AG09319 (cell line): ENCODE measurements at regions not wholly inside any gene's neighbourhood (a gene's known extent, or its start where the extent isn't known, plus 50 kb on each side); places are given as distances from the start of the nearest gene placed in this dataset.
"Not testable (repeated sequence)": the region's sequence is repeated elsewhere in the genome, so short reads cannot be mapped to it uniquely, and the experiment has no call there.

Experiments
- DNase-seq: peaks from one replicate; pipeline ENCODE4 v3.0.0-alpha.2; 2010; ENCODE audit warnings: low read depth; ENCODE audit errors: extremely low read depth
- TF ChIP-seq, protein P1 (sequence below): IDR thresholded peaks from 2 replicates; pipeline ENCODE4 v1.5.1; 2011; ENCODE audit warnings: low read depth, mild to moderate bottlenecking, inconsistent platforms, low read length, moderate library complexity

DNA sequence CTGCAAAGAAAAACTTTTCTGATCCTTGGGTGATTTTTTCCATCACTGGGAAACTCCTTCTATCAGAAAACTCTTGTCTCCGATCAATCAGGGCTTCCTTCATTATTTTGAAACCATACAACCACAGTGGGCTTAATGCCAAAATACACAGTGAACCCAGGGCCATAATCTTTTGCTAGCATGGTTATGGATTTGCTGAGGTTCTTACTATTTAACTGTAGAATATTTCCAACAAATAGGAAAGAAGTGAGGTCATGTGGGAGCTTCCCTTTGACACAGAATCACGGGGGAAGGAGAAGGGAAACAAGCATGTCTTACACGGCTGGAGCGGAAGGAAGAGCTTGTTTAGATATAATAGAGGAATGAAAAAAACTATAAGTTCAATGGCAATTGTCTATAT lies 1241.7 kb downstream of the REEP3 start:
- DNase-seq, result no peak

DNA sequence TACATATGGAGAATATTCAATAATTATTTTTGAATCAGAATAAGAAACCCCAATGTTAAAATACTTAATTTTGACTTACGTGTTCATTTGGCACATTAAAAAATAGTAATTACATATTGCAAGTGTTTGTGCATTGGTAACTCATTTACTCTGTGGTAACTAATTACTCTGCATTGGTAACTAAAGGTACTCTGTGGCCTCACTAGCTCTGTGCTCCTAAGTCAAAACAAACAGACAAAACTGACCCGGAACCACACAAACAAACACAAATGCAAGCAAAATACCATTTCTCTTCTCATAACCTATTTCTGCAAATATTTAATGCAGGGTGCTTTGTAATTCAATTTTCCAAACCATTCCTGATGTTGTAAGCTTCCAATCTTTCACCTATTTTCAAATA lies 1244.3 kb downstream of the REEP3 start:
- TF ChIP-seq, protein P1, sequence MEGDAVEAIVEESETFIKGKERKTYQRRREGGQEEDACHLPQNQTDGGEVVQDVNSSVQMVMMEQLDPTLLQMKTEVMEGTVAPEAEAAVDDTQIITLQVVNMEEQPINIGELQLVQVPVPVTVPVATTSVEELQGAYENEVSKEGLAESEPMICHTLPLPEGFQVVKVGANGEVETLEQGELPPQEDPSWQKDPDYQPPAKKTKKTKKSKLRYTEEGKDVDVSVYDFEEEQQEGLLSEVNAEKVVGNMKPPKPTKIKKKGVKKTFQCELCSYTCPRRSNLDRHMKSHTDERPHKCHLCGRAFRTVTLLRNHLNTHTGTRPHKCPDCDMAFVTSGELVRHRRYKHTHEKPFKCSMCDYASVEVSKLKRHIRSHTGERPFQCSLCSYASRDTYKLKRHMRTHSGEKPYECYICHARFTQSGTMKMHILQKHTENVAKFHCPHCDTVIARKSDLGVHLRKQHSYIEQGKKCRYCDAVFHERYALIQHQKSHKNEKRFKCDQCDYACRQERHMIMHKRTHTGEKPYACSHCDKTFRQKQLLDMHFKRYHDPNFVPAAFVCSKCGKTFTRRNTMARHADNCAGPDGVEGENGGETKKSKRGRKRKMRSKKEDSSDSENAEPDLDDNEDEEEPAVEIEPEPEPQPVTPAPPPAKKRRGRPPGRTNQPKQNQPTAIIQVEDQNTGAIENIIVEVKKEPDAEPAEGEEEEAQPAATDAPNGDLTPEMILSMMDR, result no peak
- DNase-seq, result no peak

More for the DNA sequence above, 1241.7 kb downstream of the REEP3 start:
- TF ChIP-seq, protein P1, result no peak

DNA sequence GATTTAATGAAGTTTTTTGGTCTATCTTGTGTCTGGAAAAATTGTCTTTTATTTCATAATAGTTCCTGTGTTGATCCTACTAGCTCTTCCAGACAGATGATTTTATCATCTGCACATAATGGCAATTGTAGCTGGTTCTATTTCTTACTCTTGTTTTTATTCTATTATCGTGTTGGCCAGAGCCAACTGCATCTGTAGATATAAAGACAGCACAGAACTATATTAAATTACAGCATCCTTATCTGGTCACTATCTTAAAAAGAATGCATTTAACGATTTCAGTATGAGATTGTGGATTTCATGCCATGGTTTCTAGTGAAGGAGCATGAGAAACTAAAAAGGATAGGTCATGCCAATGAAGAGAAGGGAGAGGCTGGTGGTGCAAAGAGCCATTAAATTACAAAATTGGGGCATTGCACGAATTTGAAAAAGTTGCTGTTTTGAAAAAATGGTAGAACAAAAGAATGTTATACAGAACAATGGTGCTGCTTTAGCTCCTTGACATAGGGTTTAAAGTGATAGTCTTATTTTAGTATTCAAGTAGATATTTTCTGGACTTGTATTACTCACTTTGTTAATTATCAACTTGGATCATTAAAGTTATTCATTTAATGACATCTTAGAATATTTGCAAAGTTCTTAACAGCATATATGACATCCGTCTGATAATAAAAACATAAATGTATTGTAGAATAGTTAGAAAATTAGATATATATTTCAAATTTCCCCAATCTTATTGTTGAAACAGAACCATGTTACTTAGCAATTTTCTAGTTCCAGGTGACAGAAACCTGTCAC lies 1250.3 kb downstream of the REEP3 start:
- TF ChIP-seq, protein P1, result no peak
- no peak for DNase-seq

DNA sequence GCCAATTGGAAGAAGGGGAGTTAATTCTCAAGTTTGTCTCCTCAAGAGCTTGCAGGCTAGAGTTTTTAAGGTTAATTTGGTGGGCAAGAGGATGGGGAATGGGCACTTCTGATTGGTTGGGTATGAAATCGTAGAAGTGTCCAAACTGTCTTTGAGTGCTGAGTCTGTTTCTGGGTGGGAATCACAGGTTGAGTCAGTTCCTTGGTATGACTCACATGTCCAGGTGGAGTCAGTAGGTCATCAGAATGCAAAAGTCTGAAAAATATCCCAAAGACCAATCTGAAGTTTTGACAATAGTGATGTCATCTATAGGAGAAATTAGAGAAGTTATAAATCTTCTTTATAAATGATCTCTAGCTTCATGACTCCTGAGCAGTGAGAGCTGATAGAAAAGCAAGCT lies 1252.2 kb downstream of the REEP3 start:
- DNase-seq, result no peak
- TF ChIP-seq, protein P1, result no peak

DNA sequence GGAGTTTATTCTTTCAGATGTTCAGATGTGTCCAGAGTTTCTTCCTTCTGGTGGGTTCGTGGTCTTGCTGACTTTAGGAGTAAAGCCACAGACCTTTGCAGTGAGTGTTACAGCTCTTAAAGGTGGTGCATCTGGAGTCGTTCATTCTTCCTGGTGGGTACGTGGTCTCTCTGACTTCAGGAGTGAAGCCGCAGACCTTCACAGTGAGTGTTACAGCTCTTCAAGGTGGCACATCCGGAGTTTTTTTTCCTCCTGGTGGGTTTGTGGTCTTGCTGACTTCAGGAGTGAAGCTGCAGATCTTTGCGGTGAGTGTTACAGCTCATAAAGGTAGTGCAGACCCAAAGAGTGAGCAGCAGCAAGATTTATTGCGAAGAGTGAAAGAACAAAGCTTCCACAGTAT lies 1263.2 kb downstream of the REEP3 start:
- not testable (repeated sequence) for DNase-seq

DNA sequence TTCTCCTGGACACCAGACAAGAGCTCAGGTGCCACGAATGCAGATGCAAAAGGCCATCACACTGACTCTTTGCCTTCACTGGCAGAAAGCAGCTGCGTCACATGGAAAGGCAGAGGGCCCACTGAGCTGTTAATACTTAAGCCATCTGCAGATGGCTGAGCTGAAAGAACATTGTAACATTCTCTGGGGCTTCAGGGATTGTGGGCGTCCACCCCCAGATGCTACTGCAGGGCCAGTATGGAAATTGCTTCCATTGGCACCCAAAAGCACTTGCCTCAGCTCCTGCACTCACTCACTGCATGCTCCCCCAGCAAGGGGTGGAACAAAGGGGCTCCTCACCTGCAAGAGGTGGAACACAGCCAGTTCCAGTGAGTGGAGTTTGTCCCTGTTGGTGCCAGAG lies 1264.6 kb downstream of the REEP3 start:
- no peak for DNase-seq

DNA sequence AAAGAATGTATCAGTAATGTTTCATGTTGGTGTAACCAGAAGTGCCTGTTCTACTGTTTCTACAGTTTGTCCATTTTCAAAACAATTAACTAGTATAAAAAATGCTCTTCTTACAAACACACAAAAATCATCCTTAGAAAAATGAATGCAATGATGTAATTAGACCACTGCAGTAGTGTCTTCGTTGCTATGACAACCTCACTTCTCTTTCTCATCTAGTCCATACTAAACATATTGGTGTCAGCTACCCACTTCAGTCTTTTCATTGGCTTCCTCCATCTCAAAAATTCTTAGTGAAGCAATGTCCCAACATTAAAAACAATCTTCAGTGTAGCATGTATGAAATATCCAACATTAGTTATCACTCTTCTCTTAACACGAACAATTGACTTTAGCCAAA lies 1265.8 kb downstream of the REEP3 start:
- DNase-seq, result no peak
- TF ChIP-seq, protein P1, result no peak

More for the DNA sequence above, 1264.6 kb downstream of the REEP3 start:
- TF ChIP-seq, protein P1, result no peak

DNA sequence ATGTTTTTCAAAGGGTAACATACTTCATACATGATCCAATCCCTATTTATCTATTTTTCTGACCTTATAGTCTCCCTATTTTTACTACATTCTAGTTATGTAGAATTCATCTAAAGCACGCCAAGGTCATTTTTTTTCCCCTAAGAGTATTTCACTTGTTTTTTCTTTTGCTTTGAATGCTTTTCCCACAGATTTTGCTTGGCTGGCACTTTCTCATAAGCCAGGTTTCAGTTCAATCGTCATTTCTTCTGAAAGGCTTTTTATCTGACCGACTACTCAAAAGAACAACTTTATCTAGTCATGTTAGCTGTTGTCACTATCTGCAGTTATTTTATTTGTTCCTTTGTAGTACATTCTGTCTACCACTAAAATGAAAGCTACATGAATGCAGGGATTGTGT lies 1274.6 kb downstream of the REEP3 start:
- TF ChIP-seq, protein P1, result no peak
- DNase-seq, result no peak
